RCC 7860 (cell line): ENCODE measurements at regions not wholly inside any gene's neighbourhood (a gene's known extent, or its start where the extent isn't known, plus 50 kb on each side); places are given as distances from the start of the nearest gene placed in this dataset.
A peak's percentile ranks its signal among the peaks of the same experiment; 100 is the strongest.

Experiments used
- DNase-seq: peaks from one replicate; pipeline ENCODE4 v3.0.0-alpha.2; 2015; ENCODE audit warnings: low spot score
- FAIRE-seq: peaks from 2 replicates; lab custom pipeline; 2012; peaks lifted over from hg19 to GRCh38; lab: Jason Lieb, UNC

DNA sequence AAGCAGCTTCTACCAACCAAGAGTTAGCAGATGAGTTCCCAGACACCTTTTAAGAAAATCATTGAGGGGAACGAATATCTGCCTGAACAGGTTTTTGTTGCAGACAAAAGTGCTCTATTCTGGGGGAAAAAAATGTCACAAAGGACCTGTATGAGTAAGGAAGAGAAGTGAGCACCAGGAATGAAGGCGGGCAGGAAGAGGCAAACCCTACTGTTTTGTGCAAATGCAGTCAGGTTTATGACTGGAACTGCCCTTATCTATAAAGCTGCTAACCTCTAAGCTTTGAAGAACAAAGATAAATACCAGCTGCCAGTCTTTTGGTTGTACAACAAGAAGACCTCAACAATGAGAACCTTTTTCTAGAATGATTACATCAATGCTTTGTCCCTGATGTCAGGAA, 292.4 kb upstream of the SP4 start:
- FAIRE-seq, result no peak
- no peak for DNase-seq

DNA sequence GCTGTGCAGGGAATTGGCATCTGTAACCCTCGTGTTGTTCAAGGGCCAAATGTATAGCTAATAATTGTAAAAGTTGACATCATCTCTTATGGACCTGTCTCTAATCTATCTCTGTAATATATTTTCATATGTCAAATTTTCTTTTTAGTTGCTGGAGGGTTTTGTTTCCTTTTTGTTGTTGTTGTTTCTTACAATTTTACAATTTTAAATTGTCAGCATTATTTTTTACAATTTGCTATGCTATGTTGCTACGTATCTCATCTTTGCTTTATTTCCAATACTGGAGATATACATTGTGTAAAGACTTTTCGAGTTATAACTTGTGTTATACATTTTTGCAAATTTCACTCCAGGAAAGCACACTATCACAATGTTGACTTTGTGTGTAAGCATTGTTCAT, 290.2 kb upstream of the SP4 start:
- FAIRE-seq, result no peak
- no peak for DNase-seq

DNA sequence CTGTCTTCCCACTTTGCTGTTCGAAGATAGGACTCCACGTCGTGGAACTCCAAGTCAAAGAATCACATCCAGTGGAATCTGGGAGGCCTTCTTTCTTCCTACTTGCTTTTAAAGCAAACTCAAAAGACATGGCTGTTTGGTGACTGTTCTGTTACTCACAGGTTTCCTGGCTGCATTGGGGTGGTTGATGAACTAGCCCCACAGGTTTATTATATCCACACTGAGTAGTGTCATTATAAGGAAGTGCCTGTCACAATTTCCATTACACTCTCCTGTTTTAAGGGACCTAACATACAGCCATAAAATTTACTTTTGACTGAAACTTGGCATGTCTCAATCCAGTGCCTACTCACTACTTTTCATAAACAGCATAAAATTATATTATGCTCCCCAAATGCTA, 287.3 kb upstream of the SP4 start:
- no peak for FAIRE-seq
- DNase-seq, result no peak

DNA sequence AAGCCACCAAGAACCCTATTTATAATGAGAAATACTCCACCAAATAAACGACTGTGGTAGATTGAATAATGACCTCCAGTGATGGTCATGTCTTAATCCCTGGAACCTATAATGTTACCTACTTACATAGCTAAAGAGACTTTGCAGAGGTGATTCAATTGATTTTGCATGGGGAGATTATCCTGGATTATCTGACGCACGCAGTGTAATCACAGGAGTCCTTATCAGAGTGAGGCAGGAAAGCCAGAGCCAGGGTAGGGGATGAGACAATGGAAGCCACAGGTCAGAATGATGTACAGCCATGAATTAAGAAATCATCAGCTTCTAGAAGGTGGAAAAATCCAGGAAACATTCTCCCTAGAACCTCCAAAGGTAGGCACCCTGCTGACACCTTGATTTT, 286.4 kb upstream of the SP4 start:
- FAIRE-seq (no peak), DNase-seq (no peak)

DNA sequence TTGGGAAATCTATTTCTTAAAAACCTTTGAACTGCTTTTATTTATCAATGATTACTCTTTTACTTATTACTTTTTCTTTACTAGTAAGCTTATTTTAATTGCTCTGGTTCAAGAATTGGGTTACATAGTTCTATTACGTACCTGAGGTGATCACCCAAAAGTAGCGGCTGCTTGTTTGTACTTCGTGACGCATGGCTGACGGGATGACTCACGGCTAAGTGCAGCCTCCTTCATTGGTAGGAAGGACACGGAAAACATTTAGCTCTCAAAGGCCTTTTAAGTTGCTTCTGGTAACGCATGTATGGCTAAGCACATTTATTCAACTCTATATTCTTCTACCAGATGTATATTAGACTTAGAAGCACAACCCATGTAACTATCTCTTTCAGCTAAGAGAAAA, 285.8 kb upstream of the SP4 start:
- FAIRE-seq (peak; percentile 22), DNase-seq (no peak)

DNA sequence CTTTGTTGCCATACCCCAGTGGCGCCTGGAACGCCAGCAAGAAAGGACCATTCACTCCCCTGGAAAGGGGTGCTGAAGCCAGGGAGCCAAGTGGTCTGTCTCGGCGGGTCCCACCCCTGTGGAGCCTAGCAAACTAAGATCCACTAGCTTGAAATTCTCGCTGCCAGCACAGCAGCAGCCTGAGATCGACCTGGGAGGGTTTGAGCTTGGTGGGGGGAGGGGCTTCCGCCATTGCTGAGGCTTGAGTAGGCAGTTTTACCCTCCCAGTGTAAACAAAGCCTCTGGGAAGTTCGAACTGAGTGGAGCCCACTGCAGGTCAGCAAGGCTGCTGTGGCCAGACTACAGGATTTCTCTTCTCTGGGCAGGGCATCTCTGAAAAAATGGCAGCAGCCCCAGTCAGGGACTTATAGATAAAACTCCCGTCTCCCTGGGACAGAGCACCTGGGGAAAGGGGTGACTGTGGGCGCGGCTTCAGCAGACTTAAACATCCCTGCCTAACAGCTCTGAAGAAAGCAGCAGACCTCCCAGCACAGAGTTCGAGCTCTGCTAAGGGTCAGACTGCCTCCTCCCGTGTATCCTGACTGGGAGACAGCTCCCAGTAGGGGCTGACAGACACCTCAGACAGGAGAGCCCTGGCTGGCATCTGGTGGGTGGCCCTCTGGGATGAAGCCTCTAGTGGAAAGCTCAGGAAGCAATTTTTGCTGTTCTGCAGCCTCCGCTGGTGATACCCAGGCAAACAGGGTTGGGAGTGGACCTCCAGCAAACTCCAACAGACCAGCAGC, 281.1 kb upstream of the SP4 start:
- DNase-seq, result no peak
- no peak for FAIRE-seq

DNA sequence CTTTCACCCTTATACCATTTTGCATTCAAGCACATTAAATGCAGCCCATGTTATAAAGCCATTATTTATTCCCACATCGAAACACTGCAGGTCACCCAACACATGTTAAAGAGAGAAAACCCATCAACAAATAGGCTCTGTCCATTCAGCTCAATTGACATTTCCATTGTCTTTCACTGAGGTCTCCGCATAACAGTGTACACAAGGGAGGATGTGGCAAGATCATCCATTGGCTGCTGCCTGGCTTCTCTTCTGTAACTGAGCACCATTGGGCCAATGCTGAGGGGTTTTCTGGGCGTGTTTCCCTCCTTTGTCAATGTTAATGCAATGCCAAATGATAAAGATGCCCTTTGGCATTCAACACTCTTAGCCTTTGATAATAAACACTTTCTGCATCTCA, 278.1 kb upstream of the SP4 start:
- no peak for FAIRE-seq
- no peak for DNase-seq

DNA sequence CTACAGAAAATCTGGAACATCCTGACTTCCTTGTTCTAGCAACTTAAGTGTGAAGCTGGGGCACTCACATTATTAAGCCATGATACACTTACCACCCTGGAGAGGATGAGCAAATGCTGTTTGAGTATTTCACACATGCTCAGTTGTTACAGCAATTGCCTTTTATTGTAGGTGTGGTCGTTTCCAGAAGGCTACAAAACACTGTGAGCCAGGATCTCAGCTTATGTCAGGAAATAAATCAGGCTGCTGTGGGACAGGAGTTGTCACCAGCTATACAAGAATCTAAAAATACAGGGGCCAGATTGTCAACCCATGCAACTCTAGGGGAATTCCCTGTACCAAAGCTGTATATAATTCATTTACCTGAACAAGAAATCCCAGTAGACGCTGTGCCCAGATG, 273.3 kb upstream of the SP4 start:
- FAIRE-seq, result no peak

DNA sequence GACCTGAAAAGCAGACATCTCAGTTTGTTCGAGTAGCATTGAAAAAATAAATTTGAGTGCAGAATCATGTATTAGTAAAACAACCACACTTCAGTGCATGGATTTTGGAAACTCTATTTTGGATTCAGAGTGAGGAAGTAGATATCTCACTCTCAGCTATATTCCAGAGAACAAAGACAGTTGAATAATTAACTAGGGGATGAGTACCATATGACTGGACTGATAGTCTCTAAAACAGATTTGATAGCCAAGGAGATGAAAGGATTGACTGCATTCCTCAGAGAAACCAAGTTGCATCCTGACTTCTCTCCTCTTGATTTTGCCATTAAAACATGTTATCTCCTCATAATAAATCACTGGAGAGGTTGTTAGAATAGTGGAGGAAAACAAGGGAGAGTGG, 268.4 kb upstream of the SP4 start:
- FAIRE-seq (peak; percentile 78), DNase-seq (peak; percentile 65)

More for the DNA sequence above, 273.3 kb upstream of the SP4 start:
- no peak for DNase-seq

DNA sequence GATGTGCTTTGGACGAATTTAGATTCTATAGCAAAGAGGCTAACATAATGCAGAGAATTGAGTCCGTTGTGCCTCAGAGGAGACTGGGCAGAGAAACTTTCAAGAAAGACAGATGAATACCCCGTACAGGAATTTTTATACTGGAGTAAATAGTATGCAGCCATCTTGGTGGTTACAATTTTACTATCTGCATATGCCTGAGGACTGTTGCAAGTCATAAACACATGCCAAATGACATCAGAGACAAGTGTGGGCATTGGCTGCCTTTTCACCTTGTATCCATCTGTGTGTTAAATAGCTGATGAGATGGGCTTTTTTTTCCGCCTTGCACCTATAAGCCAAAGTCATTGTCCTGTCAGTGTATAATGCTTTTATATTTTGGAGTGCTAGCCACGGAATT, 267.5 kb upstream of the SP4 start:
- no peak for FAIRE-seq
- DNase-seq, result no peak

DNA sequence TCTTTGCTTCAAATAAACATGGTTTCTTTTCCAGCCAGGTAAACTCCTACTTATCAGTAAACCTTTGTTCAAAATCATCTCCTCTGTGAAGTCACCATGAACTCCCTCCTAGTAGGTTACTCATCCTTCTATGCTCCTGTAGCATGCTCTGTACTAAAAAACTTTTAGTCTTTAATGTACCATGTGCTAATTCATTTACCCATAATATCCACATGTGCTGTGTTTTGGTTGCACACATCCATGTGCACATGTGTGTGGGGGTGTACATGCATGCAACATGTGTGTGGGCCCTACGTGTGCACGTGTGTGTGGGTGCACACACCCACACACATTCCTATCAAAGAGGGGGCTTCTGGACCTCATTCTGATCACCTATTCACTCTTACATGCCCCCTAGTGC, 259.9 kb upstream of the SP4 start:
- FAIRE-seq (no peak), DNase-seq (no peak)

DNA sequence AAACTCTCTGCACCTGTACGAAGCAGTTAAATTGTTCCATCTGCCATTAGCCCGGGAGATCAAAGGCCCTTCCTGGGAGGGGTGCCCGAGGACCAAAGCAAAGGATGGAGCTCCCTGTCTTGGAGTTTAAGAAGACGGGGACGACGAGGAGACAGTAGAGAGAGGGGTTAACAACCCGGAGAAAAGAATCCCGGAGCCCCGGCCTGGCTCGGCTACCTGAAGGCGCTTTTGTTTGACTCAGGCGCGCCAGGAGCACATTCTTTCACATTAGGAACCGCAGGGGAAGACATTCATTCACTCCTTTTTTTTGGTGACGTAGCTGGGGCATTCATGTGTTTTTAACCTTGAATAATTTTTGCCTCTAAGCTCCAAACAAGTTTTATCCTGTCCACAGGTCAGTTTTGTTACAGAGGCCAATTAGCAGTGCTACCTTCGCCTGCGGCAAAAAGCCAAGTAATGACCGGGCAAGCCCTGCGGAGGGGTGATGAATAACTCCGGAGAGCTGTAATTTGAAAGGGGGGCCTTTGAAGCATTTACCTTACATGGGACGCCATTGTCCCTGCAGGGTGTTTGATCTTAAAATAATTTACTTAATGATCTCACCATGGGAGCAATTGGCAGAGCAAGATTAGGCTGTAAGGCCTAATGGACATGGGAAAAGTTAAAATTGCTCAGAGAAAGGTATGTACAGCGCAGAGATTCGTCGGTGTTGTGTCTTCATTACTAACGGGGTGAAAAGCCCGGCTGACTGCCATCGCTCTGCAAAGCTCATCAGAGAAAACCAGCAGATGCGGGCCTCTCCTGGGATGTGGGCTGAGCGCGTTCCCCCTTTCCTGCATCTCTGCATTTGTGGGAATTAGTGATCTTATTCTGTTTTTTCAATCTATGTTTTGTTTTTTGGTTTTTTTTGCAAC, 258.0 kb upstream of the SP4 start:
- DNase-seq, result no peak
- no peak for FAIRE-seq

DNA sequence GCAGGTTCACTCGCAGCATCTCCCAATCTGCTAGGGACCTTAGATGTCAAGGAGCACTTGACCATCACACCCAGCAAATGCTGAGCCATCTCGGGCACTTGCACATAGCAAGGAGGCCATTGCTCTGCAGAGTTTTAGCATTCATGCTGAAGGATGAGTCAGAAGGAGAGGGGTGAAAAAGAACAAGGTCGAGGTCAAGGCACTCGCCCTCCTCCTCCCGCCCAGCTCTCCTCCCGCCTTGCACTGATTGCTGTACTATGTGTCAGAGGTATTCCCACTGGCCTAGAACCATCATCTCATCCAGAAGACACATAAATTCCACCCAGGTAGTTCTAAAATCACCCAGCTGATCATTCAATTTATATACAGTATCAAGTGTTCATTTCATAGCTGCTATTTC, 255.1 kb upstream of the SP4 start:
- DNase-seq (no peak), FAIRE-seq (no peak)

DNA sequence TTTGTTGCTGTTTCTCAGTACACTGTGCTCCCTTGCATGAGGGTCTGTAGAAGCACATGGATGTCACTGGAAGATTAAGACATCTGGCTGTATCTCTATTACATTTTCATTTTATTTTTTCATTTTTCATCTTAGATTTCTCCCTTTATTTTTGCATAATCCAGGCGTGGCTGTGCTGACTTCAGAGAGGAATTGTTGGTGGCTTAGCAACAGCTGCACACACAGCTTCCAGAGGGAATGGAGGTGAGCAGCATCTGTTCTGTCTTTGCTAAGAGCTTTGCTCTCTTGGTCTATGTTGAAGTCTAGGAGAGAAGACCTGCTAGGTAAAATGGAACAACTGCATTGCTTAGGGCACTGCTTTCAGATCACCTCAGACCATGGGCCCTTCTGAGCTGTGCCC, 254.4 kb upstream of the SP4 start:
- FAIRE-seq (no peak), DNase-seq (no peak)

DNA sequence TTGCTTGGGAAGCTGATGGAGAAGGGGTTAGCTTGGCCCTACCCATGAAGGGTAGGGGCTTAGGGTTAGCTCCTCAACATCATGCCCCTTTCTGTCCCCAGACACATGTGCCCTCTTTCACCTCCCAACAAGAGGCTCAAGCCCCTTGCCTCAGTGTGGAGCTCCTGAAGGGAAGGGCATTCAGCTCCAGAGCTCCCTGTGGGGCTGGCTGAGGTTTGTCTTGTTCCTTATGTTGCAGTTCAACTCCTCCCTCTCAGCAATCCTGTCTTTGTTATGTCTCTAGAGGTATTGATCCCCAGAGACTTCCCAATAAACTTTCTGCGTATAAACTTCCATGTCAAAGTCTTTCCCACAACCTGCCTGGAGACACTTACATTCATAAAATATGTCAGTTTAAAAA, 252.2 kb upstream of the SP4 start:
- DNase-seq (no peak), FAIRE-seq (no peak)

DNA sequence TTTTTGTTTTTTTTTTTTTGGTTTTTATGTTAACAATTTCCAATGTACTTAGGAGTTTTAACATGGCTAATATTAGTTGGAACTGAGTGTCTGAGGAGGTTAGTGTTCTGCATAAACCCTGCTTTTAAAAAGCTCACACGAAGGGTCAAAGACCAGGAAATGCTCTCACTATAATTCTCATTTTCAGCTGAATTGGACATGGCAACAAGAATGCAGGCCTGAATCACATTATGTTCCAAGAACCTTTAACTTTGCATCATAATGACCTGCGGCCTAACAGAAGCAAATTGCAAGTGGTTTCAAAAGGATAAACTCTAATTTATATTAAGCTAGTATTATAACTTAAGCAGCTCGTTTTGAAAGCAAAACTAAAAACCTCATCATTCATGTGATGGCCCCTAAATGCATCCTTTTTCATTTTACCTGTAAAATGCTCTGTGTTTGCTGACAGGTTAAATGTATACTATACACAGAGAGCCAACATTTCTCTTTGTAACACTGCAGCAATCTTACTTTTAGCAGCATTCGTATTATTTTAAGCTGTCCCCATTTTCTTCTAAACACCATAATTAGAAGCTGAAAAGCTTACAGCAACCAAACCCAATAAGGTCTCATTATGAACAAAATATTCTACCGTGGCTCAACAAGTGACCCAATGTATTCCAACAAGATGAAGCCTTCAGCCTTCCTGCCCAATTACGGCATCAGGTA, 242.8 kb upstream of the SP4 start:
- DNase-seq (no peak), FAIRE-seq (no peak)

DNA sequence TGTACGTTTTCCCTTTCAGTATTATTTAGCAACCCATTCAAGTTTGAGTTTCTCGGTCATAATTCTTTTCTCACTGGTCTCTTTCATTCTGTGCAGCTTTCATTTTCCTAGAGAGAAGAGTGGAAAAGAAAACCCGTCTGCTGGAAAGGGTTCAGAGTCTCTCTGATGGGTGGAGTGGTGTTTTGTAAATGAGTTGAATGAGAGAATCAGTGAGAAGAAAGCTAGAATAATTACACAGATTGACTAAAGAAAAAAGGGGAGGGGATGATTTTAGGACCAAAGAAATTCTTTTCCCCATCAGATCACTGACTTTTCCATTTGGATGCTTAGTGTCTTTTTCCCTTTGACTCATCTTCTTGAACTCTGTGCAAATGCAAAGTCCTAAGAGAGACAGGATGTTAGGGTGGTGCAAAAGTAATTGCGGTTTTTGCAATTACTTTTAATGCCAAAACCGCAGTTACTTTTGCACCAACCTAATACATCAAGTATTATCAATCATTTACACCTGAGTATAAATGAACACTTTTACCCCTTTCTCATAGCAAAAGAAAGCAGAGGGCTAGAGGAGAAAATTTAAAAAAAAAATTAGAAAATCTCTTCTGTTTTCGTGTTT, 242.1 kb upstream of the SP4 start:
- no peak for FAIRE-seq

DNA sequence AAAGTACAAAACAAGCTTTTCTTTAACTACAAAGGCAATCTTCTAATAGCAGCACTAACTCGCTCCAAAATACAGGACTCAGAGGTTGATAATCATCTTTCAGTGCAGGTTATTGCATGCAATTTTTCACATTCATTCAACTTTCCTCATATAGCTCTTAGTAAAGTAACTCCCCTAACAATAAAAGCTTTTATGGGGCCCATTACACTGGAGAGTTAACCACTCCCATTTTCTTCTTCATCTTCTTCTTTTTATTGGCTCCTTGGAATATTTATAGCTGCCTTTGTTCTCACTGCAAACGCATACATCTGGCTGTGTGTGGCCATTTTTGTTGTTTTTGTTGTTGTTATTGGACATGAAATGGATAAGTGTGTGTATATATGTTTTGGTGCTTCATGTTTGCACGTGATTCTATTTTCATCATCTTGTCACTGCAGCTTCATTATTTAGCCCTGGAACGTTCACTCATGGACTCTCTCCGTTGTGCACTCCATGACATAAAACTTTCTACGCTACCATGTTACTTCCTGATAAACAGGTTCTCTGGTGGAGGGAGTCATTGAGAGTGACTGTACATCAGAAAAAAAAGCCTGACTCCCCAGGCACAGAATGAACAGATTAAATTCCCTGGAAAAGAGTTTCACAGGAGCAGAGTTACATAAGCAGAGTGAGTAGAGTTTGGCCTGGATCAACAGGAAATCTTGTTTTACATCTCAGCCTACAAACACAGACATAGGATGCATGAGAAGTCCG, 236.4 kb upstream of the SP4 start:
- no peak for FAIRE-seq

More for the DNA sequence above, 242.1 kb upstream of the SP4 start:
- DNase-seq, result no peak

DNA sequence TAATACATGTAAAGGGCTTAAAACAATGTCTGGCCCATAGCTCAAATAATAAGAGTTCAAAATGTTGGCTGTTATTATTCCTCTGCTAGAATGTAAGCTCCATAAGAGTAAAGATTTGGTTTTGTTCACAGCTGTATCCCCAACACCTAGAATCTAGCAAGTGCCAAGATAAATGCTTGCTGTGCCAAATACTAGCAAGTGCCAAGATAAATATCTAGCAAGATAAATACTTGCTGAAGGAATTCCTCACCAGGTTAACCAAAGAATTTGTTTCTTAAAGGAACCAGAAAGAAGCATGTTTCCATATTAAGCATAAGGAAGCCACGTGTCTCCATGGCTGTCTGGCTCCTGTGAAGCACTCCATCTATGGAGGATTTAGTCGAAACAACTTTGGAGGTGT, 235.2 kb upstream of the SP4 start:
- no peak for DNase-seq
- no peak for FAIRE-seq

More for the DNA sequence above, 236.4 kb upstream of the SP4 start:
- no peak for DNase-seq

DNA sequence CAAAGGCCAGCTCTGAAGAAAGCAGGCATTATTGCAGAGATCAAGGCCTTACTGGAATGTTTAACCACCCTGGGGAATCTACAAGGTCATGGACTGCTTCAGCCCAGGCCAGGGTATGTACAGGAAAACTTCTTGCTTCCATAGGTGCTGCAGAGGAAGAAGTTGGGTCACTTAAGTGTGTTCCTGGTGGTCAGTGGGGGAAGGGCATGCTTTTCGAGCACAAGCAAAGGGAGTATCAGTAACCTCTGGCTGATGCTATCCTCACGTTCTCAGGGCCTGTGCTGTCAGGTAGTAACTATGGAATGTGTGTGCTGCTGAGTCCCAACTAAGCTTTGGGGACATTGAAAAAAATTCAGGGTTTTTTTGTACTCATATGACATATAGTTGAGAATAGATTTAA, 234.0 kb upstream of the SP4 start:
- FAIRE-seq (no peak), DNase-seq (no peak)
